HCT116 (cell line): ENCODE measurements at regions not wholly inside any gene's neighbourhood (a gene's known extent, or its start where the extent isn't known, plus 50 kb on each side); places are given as distances from the start of the nearest gene placed in this dataset.

Source experiments
- ATAC-seq: fragments of 200-7000 bp; cut with Tn5 transposase; 2 replicates; pipeline ENCODE4 v1.9.1; 2020; ENCODE audit warnings: mild to moderate bottlenecking, moderate library complexity
- BruUV-seq: library from RNA; stranded (reverse); fragments of 400-500 nt; replicated peaks from 2 replicates; lab custom pipeline; 2021; lab: Mats Ljungman, UMichigan
- CTCF ChIA-PET: fragments of 300-600 bp; sonication (Branson Sonifier 250); formaldehyde crosslinking; loops from one replicate; lab custom pipeline; 2021; ENCODE audit warnings: antibody characterized with exemption; lab: Charles Lee
- POLR2A ChIA-PET: fragments of 300-600, 350-600 bp; sonication (Branson Sonifier 250); formaldehyde crosslinking; loops from one replicate; lab custom pipeline; 2021; ENCODE audit warnings: antibody characterized with exemption; lab: Charles Lee
- RAD21 ChIA-PET, 2 experiments: fragments of 300-600 bp; sonication (Branson Sonifier 250); formaldehyde crosslinking; loops; one replicate each; lab custom pipeline; 2023; ENCODE audit warnings: low total read pairs in 2 of 2; ENCODE audit not compliant: uncharacterized antibody in 2 of 2, unreplicated experiment in 2 of 2, low non-redundant PET in 1 of 2; lab: Charles Lee
- DNase-seq: peaks from one replicate; pipeline ENCODE4 v3.0.0-alpha.2; 2010; ENCODE audit warnings: low read depth, low spot score
- H2AFZ ChIP-seq: fragments of 200-600 bp; shearing (Covaris generic), sonication (generic); 2 replicates; pipeline ENCODE4 v1.6.1; 2017; ENCODE audit warnings: low read depth, mixed run types, mixed read lengths, antibody characterized with exemption, low read length; ENCODE audit not compliant: poor library complexity, severe bottlenecking
- H3K27ac ChIP-seq: 2 replicates; pipeline ENCODE4 v1.5.1; 2012; ENCODE audit warnings: low read depth, low read length
- H3K27me3 ChIP-seq: fragments of 200-600 bp; sonication (generic); 2 replicates; pipeline ENCODE4 v1.6.1; 2016; ENCODE audit warnings: mixed run types, low read length, mixed read lengths; ENCODE audit not compliant: insufficient read depth
- H3K36me3 ChIP-seq, 2 experiments: fragments of 200-500 bp in 1 of 2; fragments of 200-600 bp in 1 of 2; sonication (Bioruptor generic) in 1 of 2; sonication (generic) in 1 of 2; 2 replicates each; pipeline versions ENCODE4 v1.5.1 to v1.6.1; 2014 to 2016; ENCODE audit warnings: low read length in 2 of 2, inconsistent platforms in 1 of 2, mixed read lengths in 1 of 2, mixed run types in 1 of 2; ENCODE audit not compliant: insufficient read depth in 2 of 2, control insufficient read depth in 1 of 2
- H3K4me1 ChIP-seq, 2 experiments: fragments of 200-600 bp in 1 of 2; sonication (generic) in 1 of 2; 2 replicates each; pipeline versions ENCODE4 v1.5.1 to v1.6.1; 2012 to 2017; ENCODE audit warnings: low read length in 2 of 2, inconsistent platforms in 1 of 2, mild to moderate bottlenecking in 1 of 2, mixed read lengths in 1 of 2, mixed run types in 1 of 2, moderate library complexity in 1 of 2; ENCODE audit not compliant: insufficient read depth in 2 of 2, control insufficient read depth in 1 of 2
- H3K4me2 ChIP-seq: fragments of 200-600 bp; sonication (generic); 2 replicates; pipeline ENCODE4 v1.6.1; 2017; ENCODE audit warnings: mixed run types, low read length, mixed read lengths
- H3K4me3 ChIP-seq, 2 experiments: fragments of 200-600 bp in 1 of 2; sonication (generic) in 1 of 2; replicated peaks in 1 of 2; 2 replicates each; pipeline ENCODE4 v1.5.1; 2011 to 2016; ENCODE audit warnings: low read length in 2 of 2, control low read depth in 1 of 2, low read depth in 1 of 2, mild to moderate bottlenecking in 1 of 2, mixed read lengths in 1 of 2, mixed run types in 1 of 2
- H3K79me2 ChIP-seq: fragments of 200-600 bp; sonication (generic); 2 replicates; pipeline ENCODE4 v1.6.1; 2017; ENCODE audit warnings: mild to moderate bottlenecking, mixed run types, low read length, moderate library complexity, mixed read lengths; ENCODE audit not compliant: insufficient read depth
- H3K9ac ChIP-seq: fragments of 200-600 bp; sonication (generic); 2 replicates; pipeline ENCODE4 v1.6.1; 2016; ENCODE audit warnings: low read length, mixed read lengths
- H3K9me2 ChIP-seq: fragments of 200-600 bp; sonication (generic), shearing (Covaris generic); 2 replicates; pipeline ENCODE4 v1.6.1; 2017; ENCODE audit warnings: mixed run types, mild to moderate bottlenecking, moderate library complexity; ENCODE audit not compliant: insufficient read depth
- H3K9me3 ChIP-seq, 2 experiments: fragments of 200-500 bp in 1 of 2; fragments of 200-600 bp in 1 of 2; sonication (Bioruptor generic) in 1 of 2; sonication (generic) in 1 of 2; 2 replicates each; pipeline ENCODE4 v1.6.1; 2014 to 2017; ENCODE audit warnings: low read length in 2 of 2, mixed read lengths in 2 of 2, inconsistent platforms in 1 of 2, low read depth in 1 of 2, mild to moderate bottlenecking in 1 of 2, mixed run types in 1 of 2, moderate library complexity in 1 of 2; ENCODE audit not compliant: control insufficient read depth in 1 of 2, insufficient read depth in 1 of 2
- H4K20me1 ChIP-seq: fragments of 200-600 bp; sonication (generic), shearing (Covaris generic); 2 replicates; pipeline ENCODE4 v1.6.1; 2017; ENCODE audit warnings: mixed run types, mild to moderate bottlenecking, moderate library complexity; ENCODE audit not compliant: insufficient read depth
- ATF3 ChIP-seq: IDR thresholded peaks from 2 replicates; pipeline ENCODE4 v1.6.1; 2012
- CBX3 ChIP-seq: IDR thresholded peaks from 2 replicates; pipeline ENCODE4 v1.6.1; 2012; ENCODE audit warnings: low read depth
- CEBPB ChIP-seq: IDR thresholded peaks from 2 replicates; pipeline ENCODE4 v1.6.1; 2012; ENCODE audit warnings: low read depth
- CTCF ChIP-seq, 3 experiments: fragments of 200-600 bp in 1 of 3; sonication (generic) in 1 of 3; IDR thresholded peaks in 2 of 3; conservative IDR thresholded peaks in 1 of 3; 2 replicates each; pipeline ENCODE4 v1.5.1; 2012 to 2017; ENCODE audit warnings: low read depth in 2 of 3, low read length in 2 of 3, antibody characterized with exemption in 1 of 3, borderline replicate concordance in 1 of 3, control low read depth in 1 of 3, mild to moderate bottlenecking in 1 of 3, mixed read lengths in 1 of 3, mixed run types in 1 of 3, moderate library complexity in 1 of 3; ENCODE audit not compliant: insufficient read depth in 1 of 3
- EZH2 ChIP-seq: fragments of 200-600 bp; sonication (generic); IDR thresholded peaks from 2 replicates; pipeline ENCODE4 v1.6.1; 2017; ENCODE audit warnings: antibody characterized with exemption, mixed run types
- EZH2phosphoT487 ChIP-seq: fragments of 200-600 bp; IDR thresholded peaks from 2 replicates; pipeline ENCODE4 v1.6.1; 2018; ENCODE audit warnings: antibody characterized with exemption, borderline replicate concordance
- JUND ChIP-seq: IDR thresholded peaks from 2 replicates; pipeline ENCODE4 v1.6.1; 2012
- POLR2A ChIP-seq: IDR thresholded peaks from 2 replicates; pipeline ENCODE4 v1.7.0; 2011; ENCODE audit warnings: borderline replicate concordance; ENCODE audit not compliant: insufficient read depth, insufficient read length; ENCODE audit errors: extremely low read depth
- RAD21 ChIP-seq: IDR thresholded peaks from 2 replicates; pipeline ENCODE4 v1.6.1; 2012; ENCODE audit warnings: low read depth, mild to moderate bottlenecking
- REST ChIP-seq: IDR thresholded peaks from 2 replicates; pipeline ENCODE4 v1.6.1; 2012; ENCODE audit warnings: low read depth
- SIN3A ChIP-seq: IDR thresholded peaks from 2 replicates; pipeline ENCODE4 v1.6.1; 2012; ENCODE audit warnings: low read depth
- SP1 ChIP-seq: IDR thresholded peaks from 2 replicates; pipeline ENCODE4 v1.6.1; 2012; ENCODE audit warnings: low read depth
- TCF7L2 ChIP-seq: IDR thresholded peaks from 2 replicates; pipeline ENCODE4 v1.7.0; 2011; ENCODE audit warnings: borderline replicate concordance, inconsistent platforms; ENCODE audit not compliant: insufficient read depth, insufficient read length; ENCODE audit errors: extremely low read depth
- YY1 ChIP-seq: IDR thresholded peaks from 2 replicates; pipeline ENCODE4 v1.6.1; 2011; ENCODE audit warnings: low read length, low read depth, moderate library complexity, mild to moderate bottlenecking; ENCODE audit not compliant: insufficient replicate concordance; ENCODE audit errors: extremely low read depth
- ZFX ChIP-seq: fragments of 450-650 bp; IDR thresholded peaks from 2 replicates; pipeline ENCODE4 v1.6.1; 2017
- ZNF274 ChIP-seq: fragments of 200-500 bp; sonication (Bioruptor generic); IDR thresholded peaks from 2 replicates; pipeline ENCODE4 v1.6.1; 2014; ENCODE audit warnings: mild to moderate bottlenecking, low read depth, low read length, inconsistent platforms
- intact Hi-C: fragments of 100-400 bp; cut with micrococcal nuclease; formaldehyde crosslinking; loops from 2 replicates; pipeline ENCODE4 v1.10.0; 2022

GRCh38 chr2:36214691-36215090 is 140.9 kb upstream of the CRIM1 start:
- no peaks in the 10 kb centered on the region for H3K4me1 ChIP-seq
- no peak overlapping the region for H3K9ac ChIP-seq
- H3K4me3 ChIP-seq: no peak overlapping the region
- no peaks in the 10 kb centered on the region for H3K9me2 ChIP-seq
- intact Hi-C loops: no loop called here
- ChIA-PET POLR2A (no interaction called here), RAD21 (no interaction called here), CTCF (no interaction called here)
- H3K27ac ChIP-seq: no peak overlapping the region
- no peak overlapping the region for H3K4me2 ChIP-seq
- TF ChIP-seq SP1 (no peak), EZH2 (no peak), ZNF274 (no peak), RAD21 (no peak), ATF3 (no peak), YY1 (no peak), EZH2phosphoT487 (no peak), CTCF (IDR thresholded peaks at IDR 0.05 in 2 of 3, conservative IDR thresholded peaks at IDR 0.05 in 1 of 3; ENCODE audit: borderline replicate concordance in 1 of 3, insufficient read depth in 1 of 3, low read depth in 2 of 3, low read length in 2 of 3) (no peak), ZFX (no peak), POLR2A (no peak), SIN3A (no peak), CEBPB (no peak), REST (no peak), TCF7L2 (no peak), CBX3 (no peak), JUND (no peak)
- DNase-seq (no peak), ATAC-seq (no peak)
- H3K36me3 ChIP-seq: no peaks in the 10 kb centered on the region
- no peaks in the 10 kb centered on the region for H4K20me1 ChIP-seq
- H3K79me2 ChIP-seq: no peaks in the 10 kb centered on the region
- H3K27me3 ChIP-seq: no peaks in the 10 kb centered on the region
- no peak overlapping the region for H2AFZ ChIP-seq
- no TSS peak for BruUV-seq
- no peaks in the 10 kb centered on the region for H3K9me3 ChIP-seq
